ENCODE measurements at regions not wholly inside any gene's neighbourhood (a gene's known extent, or its start where the extent isn't known, plus 50 kb on each side); places are given as distances from the start of the nearest gene placed in this dataset.

DNA sequence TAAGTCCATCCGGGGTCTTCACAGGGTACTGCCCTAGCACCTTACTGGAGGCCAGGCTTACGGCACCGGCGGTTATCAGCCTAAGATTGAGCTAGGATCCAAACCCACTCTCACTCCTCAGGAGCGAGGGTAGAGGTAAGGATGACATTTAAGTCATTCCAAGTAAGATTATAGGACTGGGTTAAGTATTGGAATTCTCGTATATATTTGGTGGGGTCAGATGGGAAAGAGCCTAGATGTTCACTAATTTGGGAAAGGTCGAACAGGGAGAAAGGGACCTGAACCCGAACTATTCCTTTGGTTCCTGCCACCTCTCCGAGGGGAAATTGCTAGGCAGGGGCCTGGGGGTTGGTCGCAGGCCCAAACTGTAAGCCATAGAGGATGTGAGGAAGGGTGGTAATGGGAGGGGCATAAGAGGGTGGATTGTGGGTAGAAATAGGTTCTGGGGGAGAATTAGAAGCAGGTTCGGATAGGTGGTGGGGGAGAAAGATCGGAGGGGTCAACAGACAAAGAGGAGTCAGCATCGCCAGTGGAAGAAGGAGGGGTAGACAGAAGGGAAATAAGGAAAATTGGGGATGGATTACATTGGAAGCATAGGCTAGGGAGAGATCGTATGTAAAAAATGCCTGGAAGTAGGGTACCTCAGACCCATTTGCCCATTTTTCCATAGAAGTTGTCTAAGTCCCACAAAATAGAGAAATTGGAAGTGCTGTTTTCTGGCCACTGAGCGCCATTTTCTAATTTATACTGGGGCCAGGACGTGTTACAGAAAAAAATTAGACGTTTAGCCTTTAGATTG is 747.1 kb upstream of the ADGRB3 start:
- Histone ChIP-seq H3K27me3 (replicated peaks) (no peaks in the 10 kb centered on the region), H3K36me3 (replicated peaks) (no peaks in the 10 kb centered on the region), H3K4me3 (ENCODE audit: low read depth, low read length) (no peak overlapping the region), H3K27ac (no peak overlapping the region)
- TF ChIP-seq, protein P1, sequence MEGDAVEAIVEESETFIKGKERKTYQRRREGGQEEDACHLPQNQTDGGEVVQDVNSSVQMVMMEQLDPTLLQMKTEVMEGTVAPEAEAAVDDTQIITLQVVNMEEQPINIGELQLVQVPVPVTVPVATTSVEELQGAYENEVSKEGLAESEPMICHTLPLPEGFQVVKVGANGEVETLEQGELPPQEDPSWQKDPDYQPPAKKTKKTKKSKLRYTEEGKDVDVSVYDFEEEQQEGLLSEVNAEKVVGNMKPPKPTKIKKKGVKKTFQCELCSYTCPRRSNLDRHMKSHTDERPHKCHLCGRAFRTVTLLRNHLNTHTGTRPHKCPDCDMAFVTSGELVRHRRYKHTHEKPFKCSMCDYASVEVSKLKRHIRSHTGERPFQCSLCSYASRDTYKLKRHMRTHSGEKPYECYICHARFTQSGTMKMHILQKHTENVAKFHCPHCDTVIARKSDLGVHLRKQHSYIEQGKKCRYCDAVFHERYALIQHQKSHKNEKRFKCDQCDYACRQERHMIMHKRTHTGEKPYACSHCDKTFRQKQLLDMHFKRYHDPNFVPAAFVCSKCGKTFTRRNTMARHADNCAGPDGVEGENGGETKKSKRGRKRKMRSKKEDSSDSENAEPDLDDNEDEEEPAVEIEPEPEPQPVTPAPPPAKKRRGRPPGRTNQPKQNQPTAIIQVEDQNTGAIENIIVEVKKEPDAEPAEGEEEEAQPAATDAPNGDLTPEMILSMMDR (IDR thresholded peaks at IDR 0.05; ENCODE audit: low read depth, low read length, missing control alignments) = no peak
- no peak for DNase-seq
- in situ Hi-C loops (cut with HindIII; ENCODE audit: low pct_ligation_motif_present, low sequenced_read_pairs) = no loop called here

DNA sequence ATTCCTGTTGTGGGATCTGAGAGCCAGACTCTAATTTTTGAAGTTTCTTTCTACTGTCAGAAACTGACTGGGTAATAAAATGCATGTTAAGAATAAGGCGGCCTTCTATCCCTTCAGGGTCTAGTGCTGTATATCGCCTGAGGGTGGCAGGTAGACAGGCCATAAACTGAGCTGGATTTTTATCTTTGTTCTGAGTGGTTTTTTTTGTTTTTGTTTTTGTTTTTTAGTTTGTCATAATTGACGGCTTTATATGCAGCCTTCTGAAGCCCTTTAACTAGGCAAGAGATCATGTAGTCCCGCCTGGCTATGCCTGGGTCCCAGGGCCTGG is 747.7 kb upstream of the ADGRB3 start:
- DNase-seq = no peak
- Histone ChIP-seq H3K36me3 (replicated peaks) (no peaks in the 10 kb centered on the region), H3K27me3 (replicated peaks) (no peaks in the 10 kb centered on the region), H3K27ac (no peak overlapping the region), H3K4me3 (ENCODE audit: low read depth, low read length) (no peak overlapping the region)
- TF ChIP-seq, protein P1 (IDR thresholded peaks at IDR 0.05; ENCODE audit: low read depth, low read length, missing control alignments) = no peak
- in situ Hi-C loops (cut with HindIII; ENCODE audit: low pct_ligation_motif_present, low sequenced_read_pairs) = no loop called here

DNA sequence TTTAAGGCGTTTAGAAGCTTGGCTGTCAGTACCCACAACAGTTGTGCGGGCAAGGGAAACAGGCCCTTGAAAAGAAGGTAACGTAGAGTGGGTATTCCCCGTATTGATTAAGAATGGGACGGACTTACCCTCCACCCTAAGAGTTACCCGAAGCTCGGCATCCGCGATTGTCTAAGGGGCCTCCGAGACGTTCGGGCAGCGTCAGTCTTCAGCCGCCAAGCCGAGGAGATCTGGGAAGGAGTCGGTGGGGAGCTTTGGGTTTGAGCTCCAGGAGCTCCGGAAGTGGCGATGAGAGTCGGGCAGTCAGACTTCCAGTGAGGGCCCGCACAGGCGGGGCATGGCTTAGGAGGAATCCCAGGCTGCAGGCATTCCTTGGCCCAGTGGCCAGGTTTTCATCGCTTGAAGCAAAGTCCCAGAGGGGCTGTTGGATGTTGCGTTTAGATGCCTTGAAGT is 748.2 kb upstream of the ADGRB3 start:
- TF ChIP-seq, protein P1 (IDR thresholded peaks at IDR 0.05; ENCODE audit: low read depth, low read length, missing control alignments) = no peak
- no peak for DNase-seq
- in situ Hi-C loops (cut with HindIII; ENCODE audit: low pct_ligation_motif_present, low sequenced_read_pairs) = no loop called here
- Histone ChIP-seq H3K27me3 (replicated peaks) (no peaks in the 10 kb centered on the region), H3K4me3 (ENCODE audit: low read depth, low read length) (no peak overlapping the region), H3K36me3 (replicated peaks) (no peaks in the 10 kb centered on the region), H3K27ac (no peak overlapping the region)

DNA sequence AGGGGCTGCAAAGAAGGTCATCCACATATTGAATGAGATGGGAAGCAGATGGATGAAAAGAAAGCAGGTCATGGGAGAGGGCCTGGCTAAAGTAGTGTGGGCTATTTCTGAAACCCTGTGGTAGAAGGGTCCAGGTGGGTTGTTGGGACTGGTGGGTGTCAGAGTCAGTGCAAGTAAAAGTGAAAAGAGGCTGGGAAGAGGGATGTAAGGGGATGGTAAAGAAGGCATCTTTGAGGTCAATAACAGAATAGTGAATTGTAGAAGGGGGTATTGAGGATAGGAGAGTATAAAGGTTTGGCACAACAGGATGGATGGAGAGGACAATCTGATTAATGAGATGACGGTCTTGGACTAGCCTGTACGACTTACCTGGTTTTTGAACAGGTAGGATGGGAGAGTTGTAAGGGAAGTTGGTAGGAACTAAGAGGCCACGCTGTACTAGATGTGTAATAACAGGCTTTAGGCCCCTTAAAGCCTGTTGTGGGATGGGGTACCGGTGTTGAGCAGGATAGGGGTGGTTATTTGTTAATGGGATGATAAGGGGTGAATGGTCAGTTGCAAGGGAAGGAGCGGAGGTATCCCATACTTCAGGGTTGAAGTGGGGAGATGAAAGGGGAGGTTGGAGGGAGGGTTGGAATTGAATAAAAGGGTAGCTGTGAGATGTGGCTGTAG is 748.9 kb upstream of the ADGRB3 start:
- TF ChIP-seq, protein P1 (IDR thresholded peaks at IDR 0.05; ENCODE audit: low read depth, low read length, missing control alignments) = no peak
- Histone ChIP-seq H3K27me3 (replicated peaks) (no peaks in the 10 kb centered on the region), H3K4me3 (ENCODE audit: low read depth, low read length) (no peak overlapping the region), H3K36me3 (replicated peaks) (no peaks in the 10 kb centered on the region), H3K27ac (no peak overlapping the region)
- in situ Hi-C loops (cut with HindIII; ENCODE audit: low pct_ligation_motif_present, low sequenced_read_pairs) = no loop called here
- no peak for DNase-seq

DNA sequence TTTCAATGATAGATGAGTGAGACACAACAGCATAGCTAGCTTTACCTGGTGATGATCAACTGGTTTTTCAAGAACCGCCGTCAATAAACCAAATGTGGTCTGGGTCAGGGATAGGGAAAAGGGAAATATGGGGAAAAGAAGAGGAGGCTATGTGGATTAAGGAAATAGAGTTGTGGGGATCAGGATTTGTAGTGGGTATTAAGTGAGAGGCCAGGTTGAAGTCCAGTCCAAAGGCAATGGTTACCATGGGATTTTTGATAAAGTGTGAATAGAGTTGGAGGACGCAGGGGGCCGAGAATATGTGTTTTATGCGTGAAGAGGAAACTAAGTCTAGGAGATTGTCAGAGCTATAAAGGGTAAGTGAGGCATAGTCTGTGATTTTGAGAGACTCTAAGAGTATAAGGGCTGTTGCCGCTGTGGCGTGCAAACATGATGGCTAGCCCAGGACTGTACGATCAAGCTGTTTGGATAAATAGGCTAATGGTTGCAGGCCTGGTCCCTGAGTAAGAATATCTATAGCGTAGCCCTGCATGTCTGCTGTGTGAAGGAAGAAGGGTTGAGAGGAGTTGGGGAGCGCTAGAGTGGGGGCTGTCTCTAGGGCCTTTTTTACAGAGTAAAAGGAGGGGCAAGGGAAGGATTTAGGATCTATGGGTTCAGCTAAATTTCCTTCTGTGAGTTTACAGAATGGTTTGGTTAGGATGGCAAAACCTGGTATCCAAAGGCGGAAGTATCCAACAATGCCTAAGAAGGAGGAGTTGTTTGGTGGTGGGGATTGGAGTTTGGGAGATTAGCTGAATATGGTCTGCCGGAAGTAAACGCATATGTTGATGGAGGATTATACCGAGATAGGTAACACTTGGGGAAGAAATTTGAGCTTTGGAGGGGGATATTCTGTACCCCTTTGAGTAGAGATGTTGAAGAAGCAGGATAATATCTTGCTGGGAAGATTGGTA is 749.7 kb upstream of the ADGRB3 start:
- in situ Hi-C loops (cut with HindIII; ENCODE audit: low pct_ligation_motif_present, low sequenced_read_pairs) = no loop called here

More for the DNA sequence above, 749.7 kb upstream of the ADGRB3 start:
- H3K4me3 ChIP-seq (ENCODE audit: low read depth, low read length) = no peak overlapping the region
- TF ChIP-seq, protein P1 (IDR thresholded peaks at IDR 0.05; ENCODE audit: low read depth, low read length, missing control alignments) = no peak
- no peak for DNase-seq
- no peak overlapping the region for H3K27ac ChIP-seq
- H3K36me3 ChIP-seq (replicated peaks) = no peaks in the 10 kb centered on the region
- H3K27me3 ChIP-seq (replicated peaks) = no peaks in the 10 kb centered on the region

Measured in brain microvascular endothelial cell (primary cell).